H9 (cell line): ENCODE measurements at regions not wholly inside any gene's neighbourhood (a gene's known extent, or its start where the extent isn't known, plus 50 kb on each side); places are given as distances from the start of the nearest gene placed in this dataset.

Experiments used
- DNase-seq: peaks from one replicate; pipeline ENCODE4 v3.0.0-alpha.2; 2017
- H2AFZ ChIP-seq: one replicate; pipeline ENCODE4 v1.6.1; 2013; ENCODE audit warnings: mild to moderate bottlenecking, low read length, control low read depth, moderate library complexity
- H2AK5ac ChIP-seq: 2 replicates; pipeline ENCODE4 v1.6.1; 2013; ENCODE audit warnings: low read length, control low read depth, mixed read lengths; ENCODE audit not compliant: insufficient read length
- H2BK120ac ChIP-seq: one replicate; pipeline ENCODE4 v1.6.1; 2013; ENCODE audit warnings: low read depth, mild to moderate bottlenecking, low read length, control low read depth, inconsistent platforms; ENCODE audit not compliant: poor library complexity, severe bottlenecking
- H2BK12ac ChIP-seq: 2 replicates; pipeline ENCODE4 v1.6.1; 2013; ENCODE audit warnings: low read length, control low read depth, mixed read lengths, low read depth; ENCODE audit not compliant: insufficient read length
- H2BK15ac ChIP-seq: 2 replicates; pipeline ENCODE4 v1.6.1; 2013; ENCODE audit warnings: low read depth, low read length, control low read depth
- H2BK20ac ChIP-seq: one replicate; pipeline ENCODE4 v1.6.1; 2013; ENCODE audit warnings: low read depth, mild to moderate bottlenecking, low read length, control low read depth, inconsistent platforms; ENCODE audit not compliant: poor library complexity, severe bottlenecking
- H2BK5ac ChIP-seq: 2 replicates; pipeline ENCODE4 v1.6.1; 2013; ENCODE audit warnings: low read length, control low read depth, mixed read lengths; ENCODE audit not compliant: insufficient read length
- H3K14ac ChIP-seq: 2 replicates; pipeline ENCODE4 v1.6.1; 2013; ENCODE audit warnings: low read length, control low read depth; ENCODE audit not compliant: insufficient read depth
- H3K18ac ChIP-seq: 2 replicates; pipeline ENCODE4 v1.6.1; 2013; ENCODE audit warnings: low read depth, mild to moderate bottlenecking, mixed read lengths, low read length, control low read depth; ENCODE audit not compliant: insufficient read length
- H3K23ac ChIP-seq: 2 replicates; pipeline ENCODE4 v1.6.1; 2013; ENCODE audit warnings: low read length, control low read depth, mixed read lengths, low read depth; ENCODE audit not compliant: insufficient read length
- H3K23me2 ChIP-seq: 2 replicates; pipeline ENCODE4 v1.6.1; 2013; ENCODE audit warnings: low read depth, mild to moderate bottlenecking, mixed read lengths, low read length, control low read depth; ENCODE audit not compliant: insufficient read length, poor library complexity, severe bottlenecking
- H3K27ac ChIP-seq: 2 replicates; pipeline ENCODE4 v1.5.1; 2013; ENCODE audit warnings: low read length, control low read depth, mixed read lengths, low read depth; ENCODE audit not compliant: insufficient read length
- H3K27me3 ChIP-seq: 2 replicates; pipeline ENCODE4 v1.6.1; 2013; ENCODE audit warnings: low read length, control low read depth, inconsistent platforms; ENCODE audit not compliant: insufficient read depth
- H3K4ac ChIP-seq: 2 replicates; pipeline ENCODE4 v1.6.1; 2013; ENCODE audit warnings: low read depth, mild to moderate bottlenecking, control low read depth, inconsistent platforms, low read length, moderate library complexity
- H3K4me1 ChIP-seq: 2 replicates; pipeline ENCODE4 v1.6.1; 2013; ENCODE audit warnings: low read length, control low read depth, inconsistent platforms; ENCODE audit not compliant: insufficient read depth
- H3K4me2 ChIP-seq: 2 replicates; pipeline ENCODE4 v1.6.1; 2013; ENCODE audit warnings: low read length, control low read depth, mixed read lengths; ENCODE audit not compliant: insufficient read length, insufficient read depth
- H3K56ac ChIP-seq: 2 replicates; pipeline ENCODE4 v1.6.1; 2013; ENCODE audit warnings: low read depth, mild to moderate bottlenecking, mixed read lengths, low read length, control low read depth; ENCODE audit not compliant: insufficient read length
- H3K79me1 ChIP-seq: 2 replicates; pipeline ENCODE4 v1.6.1; 2013; ENCODE audit warnings: low read depth, mild to moderate bottlenecking, moderate library complexity, low read length, control low read depth, inconsistent platforms; ENCODE audit not compliant: insufficient read depth, poor library complexity, severe bottlenecking
- H3K79me2 ChIP-seq: 2 replicates; pipeline ENCODE4 v1.6.1; 2013; ENCODE audit warnings: low read length, control low read depth, inconsistent platforms; ENCODE audit not compliant: insufficient read depth
- H3K9ac ChIP-seq: 2 replicates; pipeline ENCODE4 v1.6.1; 2013; ENCODE audit warnings: low read length, control low read depth, mixed read lengths; ENCODE audit not compliant: insufficient read length; ENCODE audit errors: extremely low read depth
- H3K9me3 ChIP-seq: one replicate; pipeline ENCODE4 v1.6.1; 2013; ENCODE audit warnings: low read depth, low read length, inconsistent platforms; ENCODE audit not compliant: control insufficient read depth
- H3T11ph ChIP-seq: one replicate; pipeline ENCODE4 v1.6.1; 2013; ENCODE audit warnings: mild to moderate bottlenecking, low read length, control low read depth, inconsistent platforms
- H4K20me1 ChIP-seq: one replicate; pipeline ENCODE4 v1.6.1; 2013; ENCODE audit not compliant: control insufficient read depth, insufficient read length, insufficient read depth
- H4K5ac ChIP-seq: 2 replicates; pipeline ENCODE4 v1.6.1; 2013; ENCODE audit warnings: low read depth, mild to moderate bottlenecking, mixed read lengths, low read length, control low read depth; ENCODE audit not compliant: insufficient read length
- H4K8ac ChIP-seq: replicated peaks from 2 replicates; pipeline ENCODE4 v1.6.1; 2013; ENCODE audit warnings: low read length, control low read depth, mixed read lengths, low read depth; ENCODE audit not compliant: insufficient read length
- H4K91ac ChIP-seq: 2 replicates; pipeline ENCODE4 v1.6.1; 2013; ENCODE audit warnings: low read depth, mild to moderate bottlenecking, moderate library complexity, mixed read lengths, low read length, control low read depth; ENCODE audit not compliant: insufficient read length
- H3K27ac Mint-ChIP-seq, 3 experiments: 2 replicates in 2 of 3; 3 replicates in 1 of 3; pipeline ENCODE4 v1.8.0; 2020 to 2021; ENCODE audit warnings: mixed read lengths in 3 of 3, mild to moderate bottlenecking in 1 of 3, moderate library complexity in 1 of 3
- H3K27me3 Mint-ChIP-seq: 2 replicates; pipeline ENCODE4 v1.8.0; 2021; ENCODE audit warnings: low read depth, mild to moderate bottlenecking, moderate library complexity, mixed read lengths
- H3K36me3 Mint-ChIP-seq, 3 experiments: 2 replicates in 2 of 3; 3 replicates in 1 of 3; pipeline ENCODE4 v1.8.0; 2020 to 2021; ENCODE audit warnings: low read depth in 3 of 3, mixed read lengths in 3 of 3; ENCODE audit not compliant: insufficient read depth in 1 of 3
- H3K4me1 Mint-ChIP-seq, 2 experiments: 2 replicates each; pipeline ENCODE4 v1.8.0; 2020; ENCODE audit warnings: mixed read lengths in 2 of 2
- H3K4me3 Mint-ChIP-seq, 2 experiments: 2 replicates in 1 of 2; 3 replicates in 1 of 2; pipeline ENCODE4 v1.8.0; 2020 to 2021; ENCODE audit warnings: mild to moderate bottlenecking in 2 of 2, mixed read lengths in 2 of 2, moderate library complexity in 1 of 2
- H3K9me3 Mint-ChIP-seq, 2 experiments: 2 replicates in 1 of 2; 3 replicates in 1 of 2; pipeline ENCODE4 v1.8.0; 2020; ENCODE audit warnings: mild to moderate bottlenecking in 2 of 2, mixed read lengths in 2 of 2, moderate library complexity in 1 of 2
- WGBS: extraction: QIAGEN DNeasy Blood & Tissue Kit; methylation state at CpG from one replicate; pipeline ENCODE4 v1.1.7; 2013; ENCODE audit warnings: missing lambda C conversion rate, low lambda C conversion rate, mixed read lengths; ENCODE audit not compliant: insufficient read length; ENCODE audit errors: extremely low coverage; 5-methylcytosine and 5-hydroxymethylcytosine counted together
- TF ChIP-seq, protein P1 (sequence below): fragments of 200-600 bp; sonication (generic); conservative IDR thresholded peaks from 3 replicates; pipeline ENCODE4 v1.8.0; 2021; ENCODE audit warnings: antibody characterized with exemption, mild to moderate bottlenecking

DNA sequence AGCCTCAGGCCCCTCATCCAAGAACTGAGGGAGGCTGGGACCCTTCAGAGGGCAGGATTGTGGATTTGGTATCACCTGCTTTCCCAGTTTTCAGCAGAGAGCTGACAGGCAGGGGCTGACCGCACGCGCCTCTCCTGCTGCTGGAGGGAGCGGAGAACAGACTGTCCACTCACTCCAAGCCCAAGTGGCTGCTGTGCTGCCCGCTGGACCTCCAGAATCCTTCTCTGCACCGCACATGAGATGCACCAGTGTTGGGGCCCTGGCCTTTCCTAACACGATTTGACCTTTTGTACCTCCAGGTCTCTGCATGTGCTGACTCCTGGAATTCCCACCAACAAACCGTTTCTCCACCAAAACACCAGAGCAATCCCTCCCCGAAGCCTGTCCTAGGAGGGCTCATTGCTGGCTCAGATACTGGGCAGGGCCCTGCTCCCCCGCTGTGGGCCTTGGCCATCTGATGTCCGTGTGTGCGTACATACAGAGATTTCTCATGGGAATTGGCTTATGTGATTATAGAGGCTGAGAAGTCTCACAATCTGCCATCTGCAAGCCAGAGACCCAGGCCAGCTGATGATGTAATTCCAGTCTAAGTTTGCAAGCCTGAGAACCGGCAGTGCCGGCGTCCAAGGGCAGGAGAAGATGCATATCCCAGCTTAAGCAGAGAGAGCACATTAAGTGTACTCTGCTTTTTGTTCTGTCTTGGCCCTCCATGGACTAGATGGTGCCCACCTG, 141.7 kb downstream of the GADD45G start:
- Histone ChIP-seq H2BK120ac (no peak overlapping the region), H4K91ac (no peak overlapping the region), H3K18ac (no peak overlapping the region), H4K5ac (no peak overlapping the region), H3K4ac (no peak overlapping the region), H2BK12ac (no peak overlapping the region), H2BK20ac (no peak overlapping the region), H4K8ac (no peak overlapping the region), H3K27me3 (no peaks in the 10 kb centered on the region), H2AFZ (no peak overlapping the region), H2BK5ac (no peak overlapping the region), H3K23me2 (no peaks in the 10 kb centered on the region), H3K79me2 (no peaks in the 10 kb centered on the region), H3K9me3 (no peaks in the 10 kb centered on the region), H3K4me2 (no peak overlapping the region), H4K20me1 (no peaks in the 10 kb centered on the region), H3T11ph (no peak overlapping the region), H3K23ac (no peak overlapping the region), H3K27ac (no peak overlapping the region), H3K4me1 (no peaks in the 10 kb centered on the region), H2BK15ac (no peak overlapping the region), H3K56ac (no peak overlapping the region), H3K9ac (no peak overlapping the region), H3K79me1 (no peaks in the 10 kb centered on the region), H2AK5ac (no peak overlapping the region), H3K14ac (no peak overlapping the region)
- H3K9me3 Mint-ChIP-seq: peaks cover 0 to 2% of the 10 kb centered on the region in 2 experiments; a peak in 1 of 5 replicates
- H3K4me1 Mint-ChIP-seq: peaks cover 33 to 37% of the 10 kb centered on the region in 2 experiments
- no peak for DNase-seq
- no peak overlapping the region for H3K27ac Mint-ChIP-seq
- WGBS: no CpG with 5 or more reads among the region's 15 CpGs
- no peak overlapping the region for H3K4me3 Mint-ChIP-seq
- peaks cover 4% of the 10 kb centered on the region; the same call in 1 of the 2 replicates for H3K27me3 Mint-ChIP-seq
- TF ChIP-seq, protein P1, sequence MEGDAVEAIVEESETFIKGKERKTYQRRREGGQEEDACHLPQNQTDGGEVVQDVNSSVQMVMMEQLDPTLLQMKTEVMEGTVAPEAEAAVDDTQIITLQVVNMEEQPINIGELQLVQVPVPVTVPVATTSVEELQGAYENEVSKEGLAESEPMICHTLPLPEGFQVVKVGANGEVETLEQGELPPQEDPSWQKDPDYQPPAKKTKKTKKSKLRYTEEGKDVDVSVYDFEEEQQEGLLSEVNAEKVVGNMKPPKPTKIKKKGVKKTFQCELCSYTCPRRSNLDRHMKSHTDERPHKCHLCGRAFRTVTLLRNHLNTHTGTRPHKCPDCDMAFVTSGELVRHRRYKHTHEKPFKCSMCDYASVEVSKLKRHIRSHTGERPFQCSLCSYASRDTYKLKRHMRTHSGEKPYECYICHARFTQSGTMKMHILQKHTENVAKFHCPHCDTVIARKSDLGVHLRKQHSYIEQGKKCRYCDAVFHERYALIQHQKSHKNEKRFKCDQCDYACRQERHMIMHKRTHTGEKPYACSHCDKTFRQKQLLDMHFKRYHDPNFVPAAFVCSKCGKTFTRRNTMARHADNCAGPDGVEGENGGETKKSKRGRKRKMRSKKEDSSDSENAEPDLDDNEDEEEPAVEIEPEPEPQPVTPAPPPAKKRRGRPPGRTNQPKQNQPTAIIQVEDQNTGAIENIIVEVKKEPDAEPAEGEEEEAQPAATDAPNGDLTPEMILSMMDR: no peak
- no peaks in the 10 kb centered on the region; a peak in 2 of 7 replicates for H3K36me3 Mint-ChIP-seq
